Neural progenitor cell (in vitro differentiated cells): ENCODE measurements at regions not wholly inside any gene's neighbourhood (a gene's known extent, or its start where the extent isn't known, plus 50 kb on each side); places are given as distances from the start of the nearest gene placed in this dataset.

Source experiments
- CTCF ChIP-seq: fragments of 200-600 bp; sonication (generic); IDR thresholded peaks from 2 replicates; pipeline ENCODE4 v1.5.1; 2017; ENCODE audit warnings: antibody characterized with exemption, mild to moderate bottlenecking
- EZH2 ChIP-seq: fragments of 200-600 bp; sonication (generic); IDR thresholded peaks from 2 replicates; pipeline ENCODE4 v1.6.1; 2017; ENCODE audit warnings: antibody characterized with exemption, mild to moderate bottlenecking, moderate library complexity
- EZH2phosphoT487 ChIP-seq: fragments of 200-600 bp; sonication (generic); IDR thresholded peaks from 2 replicates; pipeline ENCODE4 v1.6.1; 2017; ENCODE audit warnings: antibody characterized with exemption

DNA sequence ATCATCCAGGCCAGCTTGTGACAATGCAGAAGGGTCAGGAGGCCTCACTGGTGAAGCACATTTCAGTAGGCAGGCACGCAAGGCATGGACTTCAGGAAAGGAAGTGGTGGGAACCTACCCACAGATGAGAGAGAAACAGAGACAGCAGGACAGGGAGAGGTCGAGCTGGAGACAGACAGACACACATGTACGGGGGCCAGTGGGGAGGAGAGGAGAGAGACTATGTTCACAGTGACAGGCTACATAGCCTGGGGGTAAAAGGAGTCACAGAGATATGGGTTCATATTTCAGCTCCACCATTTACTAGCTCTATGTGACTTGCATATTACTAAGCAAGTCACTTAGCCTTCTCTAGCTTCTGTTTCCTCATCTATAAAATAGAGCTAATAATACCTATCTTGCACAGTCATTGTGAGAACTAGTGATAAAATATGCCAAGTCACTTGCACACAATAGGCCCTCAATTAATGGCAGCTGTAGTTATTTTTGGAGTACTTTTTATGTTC is 91.1 kb upstream of the FUT8 start:
- TF ChIP-seq CTCF (no peak), EZH2 (no peak), EZH2phosphoT487 (no peak)
